Astrocyte of the cerebellum (primary cell): ENCODE measurements at regions not wholly inside any gene's neighbourhood (a gene's known extent, or its start where the extent isn't known, plus 50 kb on each side); places are given as distances from the start of the nearest gene placed in this dataset.

ENCODE experiments used
- DNase-seq: peaks from one replicate; pipeline ENCODE4 v3.0.0-alpha.2; 2011; ENCODE audit warnings: low read depth
- H3K4me3 ChIP-seq: 2 replicates; pipeline ENCODE4 v1.5.1; 2011; ENCODE audit warnings: mild to moderate bottlenecking, low read depth, low read length, moderate library complexity
- CTCF ChIP-seq: IDR thresholded peaks from 2 replicates; pipeline ENCODE4 v1.5.1; 2012; ENCODE audit warnings: low read length, low read depth, moderate library complexity, mild to moderate bottlenecking; ENCODE audit errors: missing control alignments
- in situ Hi-C: cut with HindIII; loops from 2 replicates; pipeline ENCODE4 v1.10.0; 2017; ENCODE audit warnings: low sequenced_read_pairs

GRCh38 chr13:109355875-109356434 is 430.4 kb downstream of the IRS2 start:
- no peak for TF ChIP-seq CTCF
- H3K4me3 ChIP-seq: no peak overlapping the region
- no peak for DNase-seq
- in situ Hi-C loops: no loop called here

GRCh38 chr13:109355166-109355565 is 431.2 kb downstream of the IRS2 start:
- H3K4me3 ChIP-seq: no peak overlapping the region
- no peak for TF ChIP-seq CTCF
- DNase-seq: no peak
- in situ Hi-C loops: no loop called here

- DNase-seq: no peak
- TF ChIP-seq CTCF: no peak
- H3K4me3 ChIP-seq: no peak overlapping the region
- in situ Hi-C loops: no loop called here
These were observed 435.1 kb downstream of the IRS2 start for GRCh38 chr13:109351236-109351635.

- no peak for TF ChIP-seq CTCF
- in situ Hi-C loops: no loop called here
- H3K4me3 ChIP-seq: no peak overlapping the region
- no peak for DNase-seq
These were observed 437.7 kb downstream of the IRS2 start for GRCh38 chr13:109348519-109349258.

GRCh38 chr13:109346060-109346459 is 440.3 kb downstream of the IRS2 start:
- TF ChIP-seq CTCF: no peak
- no peak overlapping the region for H3K4me3 ChIP-seq
- DNase-seq: no peak
- in situ Hi-C loops: no loop called here

GRCh38 chr13:109345433-109345941 is 440.9 kb downstream of the IRS2 start:
- in situ Hi-C loops: no loop called here
- DNase-seq: peak; percentile 67
- H3K4me3 ChIP-seq: no peak overlapping the region
- TF ChIP-seq CTCF: no peak
